GM21423 (cell line): ENCODE measurements at regions not wholly inside any gene's neighbourhood (a gene's known extent, or its start where the extent isn't known, plus 50 kb on each side); places are given as distances from the start of the nearest gene placed in this dataset.

Experiments used
- ATAC-seq: cut with Tn5 transposase; IDR thresholded peaks from one replicate; pipeline ENCODE4 v1.9.1; 2021; ENCODE audit warnings: mild to moderate bottlenecking, moderate library complexity; ENCODE audit not compliant: unreplicated experiment

GRCh38 chr2:147560810-147561535, 283.9 kb upstream of the ACVR2A start:
- no peak for ATAC-seq

- no peak for ATAC-seq
Measured at GRCh38 chr2:147559070-147559725, 285.6 kb upstream of the ACVR2A start.

GRCh38 chr2:147558620-147559019, 286.2 kb upstream of the ACVR2A start:
- no peak for ATAC-seq

GRCh38 chr2:147554521-147555107, 290.2 kb upstream of the ACVR2A start:
- no peak for ATAC-seq

GRCh38 chr2:147553775-147554271, 291.0 kb upstream of the ACVR2A start:
- no peak for ATAC-seq

GRCh38 chr2:147550995-147551731, 293.7 kb upstream of the ACVR2A start:
- ATAC-seq: no peak

GRCh38 chr2:147549054-147549453, 295.8 kb upstream of the ACVR2A start:
- no peak for ATAC-seq

GRCh38 chr2:147548451-147548850, 296.4 kb upstream of the ACVR2A start:
- no peak for ATAC-seq

GRCh38 chr2:147547440-147547839, 297.4 kb upstream of the ACVR2A start:
- no peak for ATAC-seq

GRCh38 chr2:147546109-147546508, 298.7 kb upstream of the ACVR2A start:
- ATAC-seq: no peak

- no peak for ATAC-seq
Measured at GRCh38 chr2:147543056-147543455, 301.8 kb upstream of the ACVR2A start.

- ATAC-seq: no peak
Measured at GRCh38 chr2:147542351-147542750, 302.5 kb upstream of the ACVR2A start.

- no peak for ATAC-seq
Measured at GRCh38 chr2:147541314-147541713, 303.5 kb upstream of the ACVR2A start.

- no peak for ATAC-seq
Measured at GRCh38 chr2:147538821-147539220, 306.0 kb upstream of the ACVR2A start.

- no peak for ATAC-seq
Measured at GRCh38 chr2:147538088-147538487, 306.7 kb upstream of the ACVR2A start.

- ATAC-seq: no peak
Measured at GRCh38 chr2:147531269-147531668, 313.6 kb upstream of the ACVR2A start.

GRCh38 chr2:147530033-147530432, 314.8 kb upstream of the ACVR2A start:
- no peak for ATAC-seq

- no peak for ATAC-seq
Measured at GRCh38 chr2:147525819-147526489, 318.9 kb upstream of the ACVR2A start.

GRCh38 chr2:147524912-147525311, 319.9 kb upstream of the ACVR2A start:
- no peak for ATAC-seq

- ATAC-seq: no peak
Measured at GRCh38 chr2:147523415-147523814, 321.4 kb upstream of the ACVR2A start.

- no peak for ATAC-seq
Measured at GRCh38 chr2:147521936-147522335, 322.9 kb upstream of the ACVR2A start.
